KMS-11 (cell line): ENCODE measurements at regions not wholly inside any gene's neighbourhood (a gene's known extent, or its start where the extent isn't known, plus 50 kb on each side); places are given as distances from the start of the nearest gene placed in this dataset.

ENCODE experiments used
- H2AFZ ChIP-seq: fragments of 200-600 bp; sonication (generic); 2 replicates; pipeline ENCODE4 v1.6.1; 2016; ENCODE audit warnings: antibody characterized with exemption, mixed run types, low read depth
- H3K27ac ChIP-seq: fragments of 200-600 bp; sonication (generic); 2 replicates; pipeline ENCODE4 v1.6.1; 2016; ENCODE audit warnings: mild to moderate bottlenecking, mixed run types
- H3K27me3 ChIP-seq: fragments of 200-600 bp; sonication (generic); 2 replicates; pipeline ENCODE4 v1.6.1; 2017; ENCODE audit warnings: mild to moderate bottlenecking, low read depth, mixed run types, moderate library complexity; ENCODE audit not compliant: insufficient read depth
- H3K36me3 ChIP-seq: fragments of 200-600 bp; sonication (generic); 2 replicates; pipeline ENCODE4 v1.6.1; 2017; ENCODE audit warnings: mild to moderate bottlenecking, mixed run types; ENCODE audit not compliant: insufficient read depth
- H3K4me1 ChIP-seq: fragments of 200-600 bp; sonication (generic); 2 replicates; pipeline ENCODE4 v1.6.1; 2016; ENCODE audit warnings: mild to moderate bottlenecking, low read depth, mixed run types; ENCODE audit not compliant: poor library complexity, severe bottlenecking
- H3K4me2 ChIP-seq: fragments of 200-600 bp; sonication (generic); 2 replicates; pipeline ENCODE4 v1.7.0; 2016; ENCODE audit warnings: mild to moderate bottlenecking, mixed run types
- H3K4me3 ChIP-seq: fragments of 200-600 bp; sonication (generic); IDR thresholded peaks from 2 replicates; pipeline ENCODE4 v1.6.1; 2017; ENCODE audit warnings: low read depth, low read length, mixed read lengths; ENCODE audit not compliant: insufficient read depth
- H3K79me2 ChIP-seq: fragments of 200-600 bp; sonication (generic); 2 replicates; pipeline ENCODE4 v1.6.1; 2016; ENCODE audit warnings: low read depth, mixed run types; ENCODE audit not compliant: insufficient read depth
- H3K9ac ChIP-seq: fragments of 200-600 bp; sonication (generic); 2 replicates; pipeline ENCODE4 v1.6.1; 2016; ENCODE audit warnings: mild to moderate bottlenecking, mixed run types
- H4K20me1 ChIP-seq: fragments of 200-600 bp; sonication (generic); 2 replicates; pipeline ENCODE4 v1.6.1; 2016; ENCODE audit warnings: mild to moderate bottlenecking, mixed run types; ENCODE audit not compliant: insufficient read depth
- TF ChIP-seq, protein P1 (sequence below): fragments of 200-600 bp; sonication (generic); conservative IDR thresholded peaks from 2 replicates; pipeline ENCODE4 v1.6.1; 2017; ENCODE audit warnings: low read depth, mild to moderate bottlenecking, antibody characterized with exemption, low read length, moderate library complexity, mixed read lengths

DNA sequence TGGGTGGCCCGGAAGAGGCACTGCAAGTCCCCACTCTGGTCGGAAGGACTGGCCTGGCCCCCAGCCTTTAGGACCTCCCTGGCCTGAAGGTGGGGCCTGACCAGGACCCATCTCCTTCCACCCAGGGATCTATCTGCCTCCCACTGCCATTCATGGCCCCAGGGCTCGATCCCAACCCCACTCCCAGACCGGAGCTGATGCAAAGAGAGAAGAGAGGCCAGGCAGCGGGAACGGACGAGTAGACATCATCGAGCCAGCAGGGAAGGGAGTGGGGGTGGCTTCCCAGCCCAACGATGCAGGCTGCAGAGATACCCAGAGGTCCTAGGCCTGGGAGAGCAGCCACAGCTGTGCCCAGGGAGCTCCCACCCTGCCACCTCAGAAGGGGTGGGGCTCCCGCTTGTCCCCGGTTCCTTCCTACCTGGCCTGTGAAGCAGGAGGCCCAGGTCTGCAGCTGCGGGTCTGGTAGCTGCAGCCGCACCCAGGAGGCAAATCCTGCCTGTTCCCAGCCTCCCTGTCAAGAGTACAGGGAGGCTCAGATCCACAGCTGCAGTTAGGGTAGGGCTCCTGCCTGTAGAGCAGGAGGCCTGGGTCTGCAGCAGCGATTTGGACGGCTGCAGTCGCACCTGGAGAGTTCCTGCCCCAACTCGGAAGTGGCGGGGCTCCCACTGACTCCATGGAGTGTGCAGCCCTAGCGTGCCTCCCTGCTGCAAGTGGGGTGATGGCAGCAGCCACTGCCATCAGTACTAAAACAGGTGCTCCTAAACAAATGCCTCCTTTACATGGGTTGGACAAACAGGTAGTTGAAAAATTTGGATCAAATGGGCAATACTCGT, 1151.0 kb upstream of the PHF14 start:
- H3K9ac ChIP-seq, result no peak overlapping the region
- H4K20me1 ChIP-seq, result no peaks in the 10 kb centered on the region
- no peaks in the 10 kb centered on the region for H3K36me3 ChIP-seq
- TF ChIP-seq, protein P1, sequence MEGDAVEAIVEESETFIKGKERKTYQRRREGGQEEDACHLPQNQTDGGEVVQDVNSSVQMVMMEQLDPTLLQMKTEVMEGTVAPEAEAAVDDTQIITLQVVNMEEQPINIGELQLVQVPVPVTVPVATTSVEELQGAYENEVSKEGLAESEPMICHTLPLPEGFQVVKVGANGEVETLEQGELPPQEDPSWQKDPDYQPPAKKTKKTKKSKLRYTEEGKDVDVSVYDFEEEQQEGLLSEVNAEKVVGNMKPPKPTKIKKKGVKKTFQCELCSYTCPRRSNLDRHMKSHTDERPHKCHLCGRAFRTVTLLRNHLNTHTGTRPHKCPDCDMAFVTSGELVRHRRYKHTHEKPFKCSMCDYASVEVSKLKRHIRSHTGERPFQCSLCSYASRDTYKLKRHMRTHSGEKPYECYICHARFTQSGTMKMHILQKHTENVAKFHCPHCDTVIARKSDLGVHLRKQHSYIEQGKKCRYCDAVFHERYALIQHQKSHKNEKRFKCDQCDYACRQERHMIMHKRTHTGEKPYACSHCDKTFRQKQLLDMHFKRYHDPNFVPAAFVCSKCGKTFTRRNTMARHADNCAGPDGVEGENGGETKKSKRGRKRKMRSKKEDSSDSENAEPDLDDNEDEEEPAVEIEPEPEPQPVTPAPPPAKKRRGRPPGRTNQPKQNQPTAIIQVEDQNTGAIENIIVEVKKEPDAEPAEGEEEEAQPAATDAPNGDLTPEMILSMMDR, result no peak
- no peak overlapping the region for H2AFZ ChIP-seq
- H3K79me2 ChIP-seq, result no peaks in the 10 kb centered on the region
- H3K4me1 ChIP-seq, result no peaks in the 10 kb centered on the region
- no peak overlapping the region for H3K27ac ChIP-seq
- H3K4me3 ChIP-seq, result no peak overlapping the region
- H3K4me2 ChIP-seq, result no peak overlapping the region
- H3K27me3 ChIP-seq, result no peaks in the 10 kb centered on the region

DNA sequence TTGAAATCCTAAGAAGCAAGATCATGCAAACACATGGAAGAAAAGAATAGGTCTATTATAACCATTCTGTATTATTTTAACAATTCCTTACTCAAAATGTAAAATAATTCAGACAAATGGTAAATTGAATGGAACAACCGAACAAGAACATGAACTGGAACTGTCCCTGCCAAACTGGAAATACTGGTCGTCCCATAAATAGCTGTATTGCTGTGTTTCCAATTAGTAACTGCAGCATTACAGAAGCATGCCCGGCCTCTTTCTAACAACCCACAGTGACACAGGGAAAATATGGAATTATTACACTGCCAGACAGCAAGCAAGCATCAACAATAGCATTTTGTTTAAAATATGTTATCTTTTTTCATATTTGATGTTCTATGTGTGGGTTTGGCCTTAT, 1138.5 kb upstream of the PHF14 start:
- Histone ChIP-seq H4K20me1 (no peaks in the 10 kb centered on the region), H3K9ac (no peak overlapping the region), H3K27me3 (no peaks in the 10 kb centered on the region), H3K36me3 (no peaks in the 10 kb centered on the region), H3K79me2 (no peaks in the 10 kb centered on the region), H3K4me2 (no peak overlapping the region), H3K4me1 (no peaks in the 10 kb centered on the region), H2AFZ (no peak overlapping the region), H3K27ac (no peak overlapping the region), H3K4me3 (no peak overlapping the region)
- TF ChIP-seq, protein P1, result no peak

DNA sequence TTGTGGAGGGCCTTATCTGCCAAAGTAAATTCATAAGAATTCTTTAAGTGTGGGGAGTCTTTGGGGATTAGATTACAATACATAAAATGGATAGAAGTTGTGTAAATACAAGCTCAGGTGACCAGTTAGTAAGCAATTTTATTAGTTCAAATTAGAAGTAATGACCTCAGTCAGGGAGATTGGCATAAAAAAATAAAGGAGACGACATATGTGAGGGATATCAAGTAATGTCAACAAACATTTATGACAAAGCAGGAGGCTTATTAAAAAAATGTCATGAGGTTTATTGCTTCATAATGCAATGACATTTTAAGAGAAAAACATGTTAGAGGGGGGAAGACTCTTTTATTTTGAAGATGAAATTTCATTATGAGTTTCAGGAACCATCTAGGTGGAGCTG, 1137.0 kb upstream of the PHF14 start:
- Histone ChIP-seq H3K4me3 (no peak overlapping the region), H4K20me1 (no peaks in the 10 kb centered on the region), H3K79me2 (no peaks in the 10 kb centered on the region), H3K36me3 (no peaks in the 10 kb centered on the region), H3K4me2 (no peak overlapping the region), H3K27me3 (no peaks in the 10 kb centered on the region), H3K27ac (no peak overlapping the region), H3K9ac (no peak overlapping the region), H3K4me1 (no peaks in the 10 kb centered on the region), H2AFZ (no peak overlapping the region)
- TF ChIP-seq, protein P1, result no peak

DNA sequence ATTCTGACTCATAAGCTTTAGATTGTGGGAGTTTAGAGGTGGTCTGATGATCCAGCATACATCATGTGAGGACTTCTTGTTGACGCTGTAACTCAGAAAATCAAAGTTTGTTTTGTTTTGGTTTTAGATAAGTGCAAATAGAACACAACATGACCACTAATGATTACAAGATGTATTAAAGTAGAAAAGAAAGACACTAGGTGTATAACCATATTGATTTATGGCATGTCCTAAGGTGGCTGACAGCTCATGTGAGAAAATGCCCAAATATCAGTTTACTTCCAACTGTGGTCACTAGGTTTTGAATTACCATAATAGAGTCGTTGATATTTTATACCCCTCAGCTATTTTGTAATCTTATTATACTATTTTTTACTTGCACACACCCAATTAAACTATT, 1131.4 kb upstream of the PHF14 start:
- Histone ChIP-seq H2AFZ (no peak overlapping the region), H3K4me1 (no peaks in the 10 kb centered on the region), H3K27ac (no peak overlapping the region), H3K9ac (no peak overlapping the region), H3K36me3 (no peaks in the 10 kb centered on the region), H3K4me3 (no peak overlapping the region), H4K20me1 (no peaks in the 10 kb centered on the region), H3K4me2 (no peak overlapping the region), H3K79me2 (no peaks in the 10 kb centered on the region), H3K27me3 (no peaks in the 10 kb centered on the region)
- TF ChIP-seq, protein P1, result no peak
